Hematopoietic multipotent progenitor cell treated with erythropoietin and hydrocortisone succinate and interleukin-3 and kit ligand, for 17 days (in vitro differentiated cells): ENCODE measurements at regions not wholly inside any gene's neighbourhood (a gene's known extent, or its start where the extent isn't known, plus 50 kb on each side); places are given as distances from the start of the nearest gene placed in this dataset.

Source experiments
- DNase-seq: peaks from one replicate; pipeline ENCODE4 v3.0.0-alpha.2; 2015; ENCODE audit warnings: low spot score

DNA sequence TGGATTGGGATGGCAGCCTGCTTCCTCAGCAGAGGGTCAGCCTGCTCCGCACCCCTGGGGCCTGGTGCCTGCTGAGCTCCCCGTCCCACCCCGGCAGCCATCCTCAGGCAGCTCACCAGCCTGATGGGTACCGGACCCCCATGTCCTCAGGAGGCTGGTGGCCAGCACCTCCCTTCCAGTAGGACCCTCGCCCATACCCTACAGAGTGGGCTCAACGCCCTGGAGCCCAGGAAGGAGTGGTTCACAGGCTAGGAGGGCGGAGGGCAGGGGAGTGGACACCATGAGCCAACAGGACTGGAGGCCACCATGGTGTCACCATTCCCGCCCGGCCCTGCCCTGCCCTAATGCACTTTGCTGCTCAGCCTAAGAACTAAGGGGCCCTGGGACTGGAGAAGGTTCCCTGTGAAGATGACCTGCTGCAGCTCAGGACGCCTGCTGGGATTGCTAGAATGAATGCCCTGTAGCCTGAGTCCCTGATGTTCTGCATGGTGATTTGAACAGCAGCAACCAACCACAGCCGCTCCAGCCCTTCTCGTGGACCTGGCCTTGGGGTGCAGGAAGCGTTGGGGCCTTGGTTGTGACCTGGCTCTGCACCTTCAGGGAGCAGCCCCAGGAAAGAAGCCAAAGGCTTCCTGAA, 1080.8 kb downstream of the BRD1 start:
- no peak for DNase-seq

DNA sequence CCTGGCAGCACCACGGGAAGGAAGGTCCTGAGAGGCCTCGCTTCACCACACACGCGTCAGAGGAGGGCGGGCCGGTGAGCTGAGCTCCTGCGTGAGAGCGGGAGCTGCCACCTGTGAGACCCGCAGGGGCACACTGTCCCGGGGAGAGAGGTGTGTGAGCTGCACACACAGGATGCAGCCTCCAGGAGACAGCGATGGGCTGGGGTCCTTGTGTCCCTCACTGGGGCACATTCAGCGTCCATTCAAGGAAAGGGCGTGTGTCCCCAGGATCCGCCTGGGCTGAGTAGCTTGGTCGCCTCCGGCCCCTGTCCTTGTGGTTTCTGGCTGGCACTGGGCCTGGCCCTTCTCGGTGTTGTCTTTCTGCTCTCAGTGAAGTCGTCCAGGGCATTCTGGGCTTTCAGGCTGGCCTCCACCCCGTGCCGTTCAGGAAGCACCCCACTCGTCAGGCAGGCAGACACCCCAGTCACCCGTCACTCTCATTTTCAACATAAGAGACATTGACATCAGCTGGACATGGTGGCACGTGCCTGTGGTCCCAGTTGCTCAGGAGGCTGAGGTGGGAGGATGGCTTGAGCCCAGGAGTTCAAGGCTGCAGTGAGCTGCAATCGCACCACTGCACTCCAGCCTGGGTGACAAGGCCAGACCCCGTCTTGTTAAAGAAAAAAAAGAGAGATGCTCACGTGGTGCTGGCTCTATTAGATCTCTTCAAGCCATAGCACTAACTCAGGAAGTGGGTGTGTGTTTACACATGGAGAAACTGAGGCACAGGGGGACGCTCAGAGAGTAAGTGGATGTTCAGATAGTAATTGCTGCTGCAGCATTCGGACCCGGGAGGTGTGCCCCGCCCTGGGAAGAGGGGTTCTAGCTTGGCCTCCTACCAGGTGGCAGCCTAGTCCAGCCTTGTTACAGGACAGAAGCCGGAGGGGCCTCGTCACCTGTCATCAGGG, 1081.6 kb downstream of the BRD1 start:
- DNase-seq, result no peak

DNA sequence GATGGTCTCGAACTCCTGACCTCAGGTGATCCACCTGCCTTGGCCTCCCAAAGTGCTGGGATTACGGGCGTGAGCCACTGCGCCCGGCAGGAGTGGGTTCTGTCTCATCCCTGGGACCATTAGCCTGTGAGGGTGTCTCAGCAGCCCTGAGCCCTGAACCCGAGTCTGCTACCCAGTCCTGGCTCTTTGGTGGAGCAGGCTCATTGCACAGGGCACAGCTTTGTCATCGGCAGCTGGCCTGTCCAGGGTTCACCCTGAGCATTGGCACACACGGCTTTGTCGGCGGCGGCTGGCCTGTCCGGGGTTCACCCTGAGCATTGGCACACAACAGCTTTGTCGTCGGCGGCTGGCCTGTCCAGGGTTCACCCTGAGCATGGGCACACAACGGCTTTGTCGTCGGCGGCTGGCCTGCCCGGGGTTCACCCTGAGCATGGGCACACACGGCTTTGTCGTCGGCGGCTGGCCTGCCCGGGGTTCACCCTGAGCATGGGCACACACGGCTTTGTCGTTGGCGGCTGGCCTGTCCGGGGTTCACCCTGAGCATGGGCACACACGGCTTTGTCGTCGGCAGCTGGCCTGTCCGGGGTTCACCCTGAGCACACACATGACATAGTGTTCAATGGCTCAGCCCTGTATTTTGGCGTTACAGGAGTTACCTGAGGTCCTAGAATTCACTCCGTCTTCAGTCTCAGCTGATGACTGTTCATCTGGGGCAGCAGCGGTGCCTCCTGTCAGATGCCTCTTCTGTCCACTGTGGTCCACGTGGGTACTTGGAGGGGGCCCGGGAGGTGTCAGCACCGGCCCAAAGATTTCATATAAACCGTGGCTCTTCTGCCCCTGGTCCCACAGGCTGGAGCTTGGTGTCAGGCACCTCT, 1082.5 kb downstream of the BRD1 start:
- DNase-seq, result no peak

DNA sequence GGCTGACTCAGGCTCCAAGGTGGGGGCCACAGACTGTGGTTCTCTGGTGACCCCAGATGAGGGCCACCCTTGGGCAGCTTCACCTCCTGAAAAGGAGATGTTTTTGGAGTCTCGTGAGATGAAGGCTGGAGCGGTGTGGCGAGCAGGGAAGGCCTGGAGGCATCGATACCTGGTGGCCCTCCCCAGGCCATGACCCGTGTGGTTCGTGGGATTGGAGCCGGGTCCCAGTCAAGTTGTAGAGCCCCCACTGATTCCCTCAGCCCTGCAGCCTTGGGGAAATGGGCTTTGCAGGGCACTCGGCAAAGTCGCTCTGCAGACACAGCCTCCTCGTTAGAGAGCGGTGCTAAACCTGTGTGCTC, 1083.4 kb downstream of the BRD1 start:
- DNase-seq, result no peak

DNA sequence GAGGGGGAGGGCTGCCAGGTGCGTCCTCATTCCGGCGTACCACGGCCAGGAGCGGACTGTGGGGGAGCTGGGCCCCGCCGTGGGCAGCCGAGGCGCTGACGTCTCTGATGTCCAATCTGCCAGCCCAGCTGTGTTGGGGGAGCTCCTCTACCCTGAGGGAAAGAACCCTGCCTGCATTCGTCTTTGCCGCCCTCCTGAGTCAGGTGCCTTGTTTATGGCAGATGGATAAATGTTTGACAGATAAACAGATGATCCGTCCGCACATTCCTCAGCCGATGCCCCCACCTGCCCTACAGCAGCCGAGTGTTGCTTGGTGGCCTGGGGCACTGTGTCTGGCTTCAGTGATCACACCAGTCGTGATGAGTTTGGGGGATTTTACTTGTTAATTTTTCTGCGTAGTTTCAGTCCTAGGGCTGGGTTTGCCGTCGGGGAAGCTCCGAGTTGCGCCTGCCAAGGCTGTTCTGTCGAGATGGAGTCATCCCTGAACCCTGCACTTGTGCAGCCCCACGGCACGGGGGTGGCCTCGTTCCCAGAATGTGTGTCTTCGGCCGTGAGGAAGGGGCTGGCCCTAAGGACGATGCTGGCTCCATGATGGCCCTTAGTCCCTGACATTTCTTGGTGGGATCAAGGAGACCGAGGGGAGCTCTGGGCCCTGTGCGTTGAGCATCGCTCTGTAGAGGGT, 1083.9 kb downstream of the BRD1 start:
- no peak for DNase-seq

DNA sequence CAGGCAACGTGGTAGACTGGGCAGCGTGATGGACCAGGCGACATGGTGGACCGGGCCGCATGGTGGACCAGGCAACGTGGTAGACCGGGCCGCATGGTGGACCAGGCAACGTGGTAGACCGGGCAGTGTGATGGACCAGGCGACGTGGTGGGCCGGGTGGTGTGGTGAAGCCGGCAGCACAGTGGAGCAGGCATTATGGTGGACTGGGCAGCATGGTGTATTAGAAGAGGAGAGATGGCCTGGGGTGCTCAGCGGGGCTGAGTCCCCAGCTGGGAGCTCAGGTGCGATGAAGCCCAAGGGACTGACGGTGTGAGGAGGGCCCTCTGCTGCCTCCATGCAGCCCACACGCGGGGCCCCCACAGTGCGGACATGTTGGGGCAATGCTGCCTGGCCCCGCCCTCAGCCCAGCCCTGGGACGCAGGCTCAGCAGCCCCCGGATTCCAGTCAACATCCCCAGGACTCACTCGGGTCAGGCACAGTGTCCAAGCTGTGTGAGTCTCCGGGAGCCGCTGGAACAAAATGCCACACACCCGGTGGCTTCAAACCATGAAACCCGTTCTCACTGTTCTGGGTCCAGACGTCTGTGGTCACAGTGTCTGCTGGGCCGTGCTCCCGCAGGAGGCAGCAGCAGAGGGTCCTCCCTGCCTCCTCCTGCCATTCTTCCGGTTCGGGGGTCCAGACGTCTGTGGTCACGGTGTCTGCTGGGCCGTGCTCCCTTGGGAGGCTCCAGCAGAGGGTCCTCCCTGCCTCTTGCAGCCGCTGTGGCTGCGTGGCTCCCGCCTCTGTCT, 1084.9 kb downstream of the BRD1 start:
- no peak for DNase-seq

DNA sequence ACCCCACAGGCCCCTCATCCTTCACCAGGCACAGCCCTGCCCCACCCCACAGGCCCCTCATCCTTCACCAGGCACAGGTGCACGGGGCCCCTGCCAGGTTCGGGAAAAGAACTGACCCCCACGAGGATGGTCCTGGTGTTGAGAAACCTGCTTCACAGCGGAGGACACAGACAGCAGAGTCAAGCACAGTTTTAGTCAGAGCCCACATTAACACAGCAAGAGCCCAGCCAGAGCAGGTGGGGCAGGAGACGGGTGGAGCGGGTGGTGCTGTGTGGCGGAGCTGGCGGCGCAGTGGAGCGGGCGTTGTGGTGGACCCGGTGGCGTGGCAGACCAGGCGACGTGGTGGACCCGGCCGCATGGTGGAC, 1085.5 kb downstream of the BRD1 start:
- DNase-seq, result no peak

DNA sequence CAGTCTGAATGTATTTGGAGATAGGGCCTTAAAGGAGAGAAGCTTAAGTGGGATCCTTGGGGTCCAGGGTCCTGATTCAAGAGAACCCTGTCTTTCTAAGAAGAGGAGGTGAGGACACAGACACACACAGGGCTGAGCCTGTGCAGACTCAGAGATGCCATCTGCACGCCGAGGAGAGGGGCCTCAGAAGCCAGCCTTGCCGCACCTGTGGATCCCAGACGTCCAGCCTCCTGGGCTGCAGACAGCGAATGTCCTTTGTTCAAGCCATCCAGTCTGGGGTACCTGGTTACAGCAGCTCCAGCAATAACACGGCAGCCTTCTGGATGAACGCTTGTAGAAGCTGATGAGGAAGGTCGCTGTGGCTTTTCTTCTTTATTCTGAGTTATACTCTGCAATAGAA, 1086.1 kb downstream of the BRD1 start:
- no peak for DNase-seq

DNA sequence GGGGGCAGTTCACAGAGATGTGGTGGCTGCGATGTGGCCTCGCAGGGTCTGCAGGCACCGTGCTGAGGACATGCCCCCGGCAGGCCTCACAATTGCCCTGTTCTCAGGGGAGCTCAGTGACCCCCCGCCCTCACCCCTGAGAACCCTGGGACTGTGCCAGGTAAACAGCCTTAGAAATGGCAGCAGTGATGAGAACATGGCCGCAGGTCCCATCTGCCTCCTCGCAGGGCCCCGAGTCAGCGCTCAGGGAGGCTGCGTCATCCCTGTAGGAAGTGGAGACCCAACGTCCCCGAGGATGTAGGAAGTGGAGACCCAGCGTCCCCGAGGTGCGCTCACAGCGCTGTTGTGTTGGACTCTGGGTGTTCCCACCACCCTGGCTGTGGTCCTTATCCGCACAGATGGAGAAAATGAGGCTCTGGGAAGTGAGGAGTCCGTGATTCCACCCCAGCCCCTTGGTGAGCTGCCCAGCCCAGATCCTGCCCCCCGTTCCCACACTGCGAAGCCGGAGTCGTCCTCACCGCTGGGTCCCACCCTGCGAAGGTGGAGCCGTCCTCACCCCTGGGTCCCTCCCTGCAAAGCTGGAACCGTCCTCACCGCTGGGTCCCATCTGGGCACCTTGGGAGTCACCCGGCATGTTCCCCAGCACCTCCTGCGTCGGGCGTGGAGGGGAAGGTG, 1086.8 kb downstream of the BRD1 start:
- DNase-seq, result no peak

DNA sequence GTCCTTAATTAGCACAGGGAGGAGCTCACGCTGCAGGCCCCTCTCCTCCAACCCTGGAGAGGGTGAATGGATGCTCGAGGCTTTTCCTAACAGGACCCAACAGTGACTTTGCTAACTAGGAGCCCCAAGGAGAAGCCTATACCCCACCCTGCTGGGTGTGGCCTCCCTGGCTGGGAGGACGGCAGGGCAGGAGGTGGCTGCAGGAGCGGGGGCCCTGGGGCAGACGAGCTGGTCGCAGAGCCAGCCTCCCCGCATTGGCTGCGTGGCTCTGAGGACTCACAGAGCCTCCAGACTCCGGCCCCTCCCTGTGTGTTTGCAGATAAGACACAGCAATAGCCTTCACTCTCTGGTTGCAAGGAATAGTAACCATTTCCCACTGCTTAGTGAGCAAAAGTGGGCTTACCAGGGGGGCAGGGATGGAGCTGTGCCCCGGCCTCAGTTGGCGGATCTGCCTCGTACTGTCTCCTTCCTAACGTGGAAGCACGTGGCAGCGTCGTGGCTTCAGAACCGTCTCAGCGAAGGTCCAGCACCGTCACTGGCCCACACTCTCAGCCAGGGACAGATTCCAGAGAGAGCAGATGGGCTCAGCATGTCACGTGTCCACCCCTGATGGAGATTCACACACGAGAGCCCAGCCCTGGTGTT, 1087.5 kb downstream of the BRD1 start:
- DNase-seq, result no peak

DNA sequence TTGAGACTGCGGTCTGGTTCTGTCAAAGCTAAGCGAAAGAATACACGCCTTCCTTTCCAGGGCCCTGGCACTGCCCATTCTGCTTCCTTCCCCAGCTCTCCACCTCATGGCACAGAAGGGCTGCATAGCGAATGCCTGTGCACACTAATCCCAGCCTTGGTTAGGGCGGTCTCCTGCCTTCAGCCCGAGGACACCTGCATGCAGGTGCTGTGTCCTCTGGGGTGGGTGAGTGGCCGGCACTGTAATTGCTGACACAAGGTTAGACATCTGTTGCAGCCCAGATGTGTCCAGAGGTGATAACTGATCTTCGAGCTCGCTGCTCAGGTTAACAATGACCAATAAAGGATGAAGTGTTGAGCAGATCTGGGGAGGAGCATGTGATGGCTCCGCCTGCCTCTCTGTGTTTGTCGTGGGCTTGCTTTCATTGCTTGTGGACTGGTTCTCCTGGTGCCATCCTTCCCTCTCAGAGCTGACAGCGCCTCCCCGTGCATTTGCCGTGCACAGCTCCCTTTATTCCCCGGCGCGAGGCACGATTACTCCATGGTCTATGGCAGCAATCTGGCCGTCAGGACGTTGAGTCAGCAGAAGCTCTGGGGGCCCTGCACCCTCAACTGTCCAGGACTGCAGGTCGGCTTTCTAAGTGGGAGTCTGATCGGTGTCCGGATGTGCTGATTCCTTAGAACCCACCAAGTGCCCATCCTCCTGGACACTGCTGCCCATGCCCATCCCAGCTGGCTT, 1088.2 kb downstream of the BRD1 start:
- DNase-seq, result no peak

DNA sequence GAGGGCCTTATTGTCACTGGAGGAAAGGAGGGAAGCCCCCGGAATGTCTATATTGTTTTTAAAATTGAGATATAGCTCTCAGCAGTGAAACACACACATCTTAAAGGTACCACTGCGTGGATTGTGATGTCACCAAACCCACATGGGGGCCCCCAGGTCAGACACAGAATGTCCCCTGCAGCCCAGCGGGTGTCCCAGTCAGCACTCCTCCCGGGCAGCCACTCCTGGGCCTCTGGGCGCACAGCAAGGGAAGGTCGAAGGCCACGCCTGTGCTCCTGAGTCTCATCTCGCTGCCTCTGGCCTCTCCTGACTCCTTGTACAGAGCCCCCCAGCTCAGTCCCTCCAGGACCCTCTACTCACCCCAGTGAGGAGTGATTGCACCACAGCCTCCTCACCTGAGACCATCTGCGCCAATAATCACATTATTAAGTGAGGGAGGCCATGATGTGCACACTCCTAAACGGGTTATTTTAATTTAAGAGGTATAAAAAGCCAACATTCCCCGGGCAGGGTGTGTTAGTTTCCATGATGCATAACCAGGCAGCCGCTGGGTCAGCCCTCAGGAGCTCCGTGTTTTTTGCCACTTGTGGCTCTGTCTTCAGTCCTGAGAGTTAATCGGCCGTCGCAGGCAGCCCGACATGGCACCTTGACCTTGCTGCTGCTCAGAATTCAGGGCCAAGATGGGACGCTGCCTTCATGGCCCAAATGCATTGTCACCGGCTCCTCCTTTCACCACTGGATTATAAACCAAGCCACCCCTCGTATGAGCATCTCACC, 1089.3 kb downstream of the BRD1 start:
- DNase-seq, result no peak

DNA sequence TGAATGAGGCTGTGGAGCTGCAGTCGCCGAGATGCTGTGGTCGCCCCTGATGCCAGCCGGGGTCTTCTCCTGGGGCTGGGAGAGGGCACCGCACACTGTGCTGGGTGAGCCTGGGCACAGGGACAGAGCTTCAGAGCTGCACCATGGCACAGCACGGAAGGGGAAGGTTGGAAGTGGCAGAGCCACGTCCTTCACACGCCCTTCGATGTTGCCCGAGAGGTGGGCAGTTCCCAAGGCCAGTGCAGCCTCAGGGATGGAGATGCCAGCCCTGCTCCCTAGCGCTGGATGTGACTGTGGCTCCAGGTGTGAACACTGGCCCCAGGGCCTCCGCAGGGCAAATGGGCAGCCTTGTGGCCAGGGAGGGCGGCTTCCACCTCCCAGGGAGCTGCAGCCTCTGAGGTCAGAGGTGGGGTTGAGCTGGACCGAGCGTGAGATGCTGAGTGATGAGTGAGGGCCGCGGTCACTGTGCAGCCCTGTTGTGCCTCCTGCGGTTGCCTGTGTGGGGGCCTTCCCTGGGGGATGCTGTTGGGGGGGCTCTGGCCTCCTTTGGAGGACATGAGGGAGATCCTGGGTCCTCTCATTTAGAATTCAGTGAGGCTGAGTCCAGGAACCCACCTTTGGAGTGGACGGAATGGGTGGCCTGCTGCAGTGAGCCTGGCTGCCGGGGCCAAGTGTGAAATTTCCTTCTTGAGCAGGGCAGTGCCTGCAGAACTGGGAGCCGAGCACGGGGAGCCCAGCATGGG, 1090.0 kb downstream of the BRD1 start:
- DNase-seq, result no peak

DNA sequence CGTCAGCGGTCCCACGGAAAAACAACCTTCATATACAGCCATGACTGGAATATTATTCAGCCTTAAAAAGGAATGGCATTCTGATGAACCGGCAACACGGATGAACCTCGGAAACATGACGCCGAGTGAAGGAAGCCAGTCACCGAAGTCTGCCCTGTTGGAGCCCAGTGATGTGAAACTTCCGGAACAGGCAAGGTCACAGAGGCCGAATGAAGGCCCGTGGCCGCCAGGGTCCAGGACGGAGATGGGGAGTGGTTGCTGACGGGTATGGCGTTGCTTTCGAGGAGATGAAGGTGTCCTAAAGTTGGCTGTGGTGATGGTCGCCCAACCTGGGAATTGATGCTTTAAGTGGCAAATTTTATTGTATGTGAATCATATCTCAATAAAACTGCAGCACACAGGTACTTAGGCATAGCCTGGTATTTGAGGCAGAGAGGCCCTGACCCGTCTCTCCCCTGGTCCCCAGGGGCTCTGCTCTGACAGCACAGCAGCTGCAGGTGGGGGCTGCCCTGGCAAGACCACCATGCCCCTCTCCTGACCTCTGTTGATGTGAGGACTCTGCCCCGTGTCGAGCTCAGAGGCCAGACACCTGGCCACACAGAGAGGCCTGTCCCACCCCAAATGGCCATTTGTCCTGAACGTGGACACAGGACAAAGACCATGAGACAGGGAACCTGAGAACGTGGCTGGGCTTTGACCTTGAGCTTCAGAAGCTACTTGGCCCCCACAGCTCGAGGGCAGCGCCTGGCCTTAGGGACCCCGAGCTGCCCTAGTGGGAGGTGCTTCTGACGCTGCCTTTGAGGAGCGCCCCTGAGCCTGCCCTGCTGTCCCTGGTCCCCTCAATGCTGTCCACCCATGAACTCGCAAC, 1090.8 kb downstream of the BRD1 start:
- DNase-seq, result no peak

DNA sequence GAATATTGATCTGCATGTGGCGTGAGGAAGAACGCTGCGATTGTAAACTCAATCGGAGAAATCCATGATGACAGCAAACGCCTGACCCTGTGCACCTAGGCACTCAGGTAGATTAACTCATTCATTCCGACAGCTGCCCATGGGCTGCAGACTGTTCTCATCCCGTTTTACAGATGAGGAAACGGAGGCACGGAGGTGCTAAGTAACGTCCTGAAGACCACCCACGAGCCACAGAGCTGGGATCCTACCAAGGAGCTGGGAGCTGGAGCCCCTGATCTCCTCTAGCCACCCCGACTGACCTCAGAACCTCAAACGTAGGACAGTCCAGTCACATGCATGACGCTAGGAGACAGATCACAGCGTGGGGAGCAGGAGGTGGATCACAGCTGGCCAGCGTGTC, 1092.7 kb downstream of the BRD1 start:
- no peak for DNase-seq

DNA sequence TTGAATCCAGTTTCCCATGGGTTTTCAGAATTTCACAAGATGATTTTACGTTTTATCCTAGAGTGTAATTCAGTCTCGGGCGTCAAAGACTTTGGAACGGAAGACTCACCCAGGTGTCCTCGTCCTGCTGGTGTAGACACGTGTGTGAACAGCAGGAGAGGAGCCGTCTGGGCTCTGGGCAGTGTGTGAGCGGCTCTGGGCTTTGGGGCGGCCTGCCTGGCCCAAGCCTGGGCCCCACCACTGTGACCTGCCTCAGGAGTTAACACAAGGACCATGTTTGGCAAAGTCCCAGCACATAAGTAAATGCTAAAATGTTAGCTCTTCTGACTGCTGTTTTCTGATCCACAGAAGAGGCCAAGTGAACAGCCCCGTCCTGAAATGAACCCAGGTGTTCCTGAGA, 1093.3 kb downstream of the BRD1 start:
- no peak for DNase-seq
